Body of pancreas (tissue), 4 donors: ENCODE measurements at regions not wholly inside any gene's neighbourhood (a gene's known extent, or its start where the extent isn't known, plus 50 kb on each side); places are given as distances from the start of the nearest gene placed in this dataset.

ENCODE experiments used
- ATAC-seq: fragments of 150-250 bp; one replicate; pipeline ENCODE4 v1.9.1; 2016
- DNase-seq, 4 donors: peaks; one replicate each; pipeline ENCODE4 v3.0.0-alpha.2; 2019
- H3K27ac ChIP-seq, 4 donors: fragments of 200-600 bp; sonication (generic); 1 replicate in 3 of 4; 2 replicates in 1 of 4; pipeline versions ENCODE4 v1.5.1 to v1.6.1; 2016 to 2019; ENCODE audit warnings: mild to moderate bottlenecking in 1 of 4, mixed read lengths in 1 of 4, moderate library complexity in 1 of 4
- H3K27me3 ChIP-seq, 2 donors: fragments of 200-600 bp; sonication (generic); one replicate each; pipeline ENCODE4 v1.6.0; 2016; ENCODE audit warnings: mild to moderate bottlenecking in 1 of 2
- H3K36me3 ChIP-seq, 2 donors: fragments of 200-600 bp; sonication (generic); replicated peaks in 1 of 2; 2 replicates each; pipeline ENCODE4 v1.5.1; 2016; ENCODE audit warnings: low read depth in 2 of 2; ENCODE audit not compliant: insufficient read depth in 1 of 2
- H3K4me1 ChIP-seq: fragments of 200-600 bp; sonication (generic); one replicate; pipeline ENCODE4 v1.6.0; 2016
- H3K4me3 ChIP-seq, 2 donors: fragments of 200-600 bp; sonication (generic); 1 replicate in 1 of 2; 2 replicates in 1 of 2; pipeline ENCODE4 v1.5.1; 2016 to 2019
- H3K9me3 ChIP-seq, 3 donors: fragments of 200-600 bp; sonication (generic); 1 replicate in 2 of 3; 2 replicates in 1 of 3; pipeline ENCODE4 v1.5.1; 2016
- CTCF ChIP-seq, 7 experiments: fragments of 450-650 bp in 4 of 7; fragments of 200-600 bp in 3 of 7; sonication (generic) in 3 of 7; IDR thresholded peaks; one replicate each; pipeline ENCODE4 v1.5.1; 2016 to 2019; ENCODE audit warnings: antibody characterized with exemption in 7 of 7
- POLR2A ChIP-seq, 3 donors: fragments of 450-650 bp; IDR thresholded peaks; one replicate each; pipeline ENCODE4 v1.6.1; 2016; ENCODE audit warnings: antibody characterized with exemption in 3 of 3, mild to moderate bottlenecking in 2 of 3
- whole genome bisulfite sequencing, 2 donors: methylation state at CpG; one replicate each; pipeline ENCODE4 v1.1.5; 2017; 5-methylcytosine and 5-hydroxymethylcytosine counted together
- intact Hi-C: fragments of 100-400 bp; cut with DNase I; formaldehyde crosslinking; loops from one replicate; pipeline ENCODE4 v1.15.1; 2023

- no peak overlapping the region for H3K4me3 ChIP-seq
- no peaks in the 10 kb centered on the region for H3K36me3 ChIP-seq
- H3K27ac ChIP-seq = no peak overlapping the region
- no peak for DNase-seq
- H3K27me3 ChIP-seq = no peaks in the 10 kb centered on the region
- intact Hi-C loops = no loop called here
- no peak for ATAC-seq
- H3K9me3 ChIP-seq = no peaks in the 10 kb centered on the region
- TF ChIP-seq POLR2A (IDR thresholded peaks at IDR 0.05) (no peak), CTCF (IDR thresholded peaks at IDR 0.05) (no peak)
- H3K4me1 ChIP-seq = no peaks in the 10 kb centered on the region
Measured at GRCh38 chr7:37504801-37505200, 56.1 kb upstream of the ELMO1 start.

DNA sequence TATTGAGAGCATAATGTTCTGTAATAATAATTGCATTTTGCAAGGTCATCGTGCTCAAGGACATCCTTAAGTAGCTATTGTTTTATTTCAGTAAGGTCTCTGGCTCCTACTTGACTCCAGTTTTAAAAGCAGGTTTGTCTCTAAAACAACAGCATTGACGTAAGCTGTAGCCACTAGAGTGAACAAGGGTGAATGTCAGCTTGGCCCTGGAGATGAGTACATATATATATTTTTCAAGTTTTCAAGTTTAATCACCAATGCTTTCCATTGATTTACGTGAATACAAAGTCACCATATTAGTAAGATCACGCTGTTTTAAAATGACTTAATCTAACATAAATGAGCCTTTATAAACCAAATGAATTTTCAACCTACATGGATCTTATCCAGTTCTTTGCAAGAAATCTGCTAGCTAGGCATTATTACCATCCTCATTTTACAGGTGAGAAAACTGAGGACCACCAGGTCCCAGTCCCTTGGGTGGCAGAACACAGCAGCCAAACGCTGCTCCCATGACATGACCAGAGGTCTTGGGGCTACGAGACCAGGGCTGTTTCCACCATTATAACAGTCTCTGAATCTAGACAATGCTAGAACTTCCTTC lies 57.2 kb upstream of the ELMO1 start:
- ATAC-seq (no peak), DNase-seq (no peak)
- Histone ChIP-seq H3K27me3 (no peaks in the 10 kb centered on the region), H3K9me3 (no peaks in the 10 kb centered on the region), H3K4me1 (no peaks in the 10 kb centered on the region), H3K4me3 (no peak overlapping the region), H3K36me3 (no peaks in the 10 kb centered on the region), H3K27ac (no peak overlapping the region)
- intact Hi-C loops = no loop called here
- TF ChIP-seq CTCF (IDR thresholded peaks at IDR 0.05) = no peak
- TF ChIP-seq POLR2A (IDR thresholded peaks at IDR 0.05) = no peak
- WGBS, 2 donors = 71 to 72% methylated on average over 6 of the region's 6 CpGs

GRCh38 chr7:37508118-37508517 lies 59.5 kb upstream of the ELMO1 start:
- Histone ChIP-seq H3K4me1 (no peaks in the 10 kb centered on the region), H3K4me3 (no peak overlapping the region), H3K27me3 (no peaks in the 10 kb centered on the region), H3K9me3 (no peaks in the 10 kb centered on the region), H3K27ac (no peak overlapping the region), H3K36me3 (no peaks in the 10 kb centered on the region)
- DNase-seq (no peak), ATAC-seq (no peak)
- 63 to 67% methylated on average over 3 of the region's 3 CpGs for WGBS, 2 donors
- TF ChIP-seq POLR2A (IDR thresholded peaks at IDR 0.05) (no peak), CTCF (IDR thresholded peaks at IDR 0.05) (no peak)
- intact Hi-C loops = no loop called here

GRCh38 chr7:37510043-37510634 lies 61.5 kb upstream of the ELMO1 start:
- ATAC-seq (no peak), DNase-seq (no peak)
- H3K27ac ChIP-seq = no peak overlapping the region
- no peaks in the 10 kb centered on the region for H3K36me3 ChIP-seq
- H3K4me3 ChIP-seq = no peak overlapping the region
- no peaks in the 10 kb centered on the region for H3K27me3 ChIP-seq
- intact Hi-C loops = no loop called here
- H3K4me1 ChIP-seq = no peaks in the 10 kb centered on the region
- 58 to 70% methylated on average over 3 of the region's 3 CpGs for WGBS, 2 donors
- TF ChIP-seq POLR2A (IDR thresholded peaks at IDR 0.05) (no peak), CTCF (IDR thresholded peaks at IDR 0.05) (peak; percentile 26 to 56 (median 45))
- H3K9me3 ChIP-seq = no peaks in the 10 kb centered on the region

GRCh38 chr7:37511915-37512314 lies 63.3 kb upstream of the ELMO1 start:
- TF ChIP-seq POLR2A (IDR thresholded peaks at IDR 0.05) (no peak), CTCF (IDR thresholded peaks at IDR 0.05) (no peak)
- Histone ChIP-seq H3K27ac (no peak overlapping the region), H3K27me3 (no peaks in the 10 kb centered on the region), H3K4me1 (no peaks in the 10 kb centered on the region), H3K36me3 (no peaks in the 10 kb centered on the region), H3K4me3 (no peak overlapping the region), H3K9me3 (no peaks in the 10 kb centered on the region)
- intact Hi-C loops = no loop called here
- 30 to 44% methylated on average over 4 of the region's 4 CpGs for WGBS, 2 donors
- DNase-seq (no peak), ATAC-seq (no peak)
